Parathyroid adenoma (tissue), 2 donors: ENCODE measurements at regions not wholly inside any gene's neighbourhood (a gene's known extent, or its start where the extent isn't known, plus 50 kb on each side); places are given as distances from the start of the nearest gene placed in this dataset.
"Not testable (repeated sequence)": the region's sequence is repeated elsewhere in the genome, so short reads cannot be mapped to it uniquely, and the experiment has no call there.

Experiments used
- H2AFZ ChIP-seq: fragments of 300-600 bp; sonication (generic); one replicate; pipeline ENCODE4 v1.7.0; 2017; ENCODE audit warnings: antibody characterized with exemption, mild to moderate bottlenecking
- H3K27ac ChIP-seq: fragments of 300-600 bp; sonication (generic); one replicate; pipeline ENCODE4 v1.7.0; 2017
- H3K27me3 ChIP-seq: fragments of 300-600 bp; sonication (generic); one replicate; pipeline ENCODE4 v1.7.0; 2017; ENCODE audit warnings: low read length; ENCODE audit not compliant: control insufficient read depth, insufficient read depth
- H3K36me3 ChIP-seq: fragments of 300-600 bp; sonication (generic); one replicate; pipeline ENCODE4 v1.7.0; 2017; ENCODE audit warnings: low read length; ENCODE audit not compliant: control insufficient read depth, insufficient read depth
- H3K4me1 ChIP-seq: fragments of 300-600 bp; sonication (generic); one replicate; pipeline ENCODE4 v1.7.0; 2017; ENCODE audit warnings: control low read depth
- H3K4me2 ChIP-seq: fragments of 300-600 bp; sonication (generic); one replicate; pipeline ENCODE4 v1.7.0; 2017; ENCODE audit warnings: low read length
- H3K4me3 ChIP-seq: fragments of 300-600 bp; sonication (generic); one replicate; pipeline ENCODE4 v1.7.0; 2017; ENCODE audit warnings: low read depth, low read length
- H3K79me2 ChIP-seq: fragments of 300-600 bp; sonication (generic); one replicate; pipeline ENCODE4 v1.7.0; 2017; ENCODE audit warnings: control low read depth
- H3K9ac ChIP-seq: fragments of 300-600 bp; sonication (generic); one replicate; pipeline ENCODE4 v1.7.0; 2017; ENCODE audit warnings: mild to moderate bottlenecking
- H3K9me3 ChIP-seq: fragments of 300-600 bp; sonication (generic); one replicate; pipeline ENCODE4 v1.7.0; 2017; ENCODE audit warnings: low read length; ENCODE audit not compliant: control insufficient read depth
- donor health status: primary hyperparathyroidism.

DNA sequence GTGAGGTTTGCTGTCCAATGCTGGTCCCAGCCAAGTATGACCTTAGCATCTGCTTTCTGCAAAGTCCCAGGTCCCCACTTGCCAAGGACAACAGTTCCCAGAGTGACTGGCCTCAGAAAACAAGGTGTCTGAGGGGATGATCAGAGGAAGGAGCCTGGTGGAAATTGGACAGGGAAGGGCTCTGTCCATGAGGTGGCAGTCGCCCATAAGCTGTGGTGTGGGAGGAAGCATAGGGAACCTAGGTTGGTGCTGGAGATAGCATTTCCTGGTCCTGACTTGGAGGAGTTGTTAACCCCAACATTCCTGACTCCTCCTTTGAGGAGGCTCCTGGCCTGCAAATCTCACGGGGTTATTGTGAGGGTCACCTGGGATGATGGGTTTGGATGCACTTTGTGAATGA lies 77.8 kb downstream of the LIMS4 start:
- not testable (repeated sequence) for H3K4me2 ChIP-seq, H3K27ac ChIP-seq, H2AFZ ChIP-seq, H3K79me2 ChIP-seq, H3K4me3 ChIP-seq, H3K4me1 ChIP-seq, H3K9ac ChIP-seq, H3K9me3 ChIP-seq, H3K27me3 ChIP-seq, H3K36me3 ChIP-seq

DNA sequence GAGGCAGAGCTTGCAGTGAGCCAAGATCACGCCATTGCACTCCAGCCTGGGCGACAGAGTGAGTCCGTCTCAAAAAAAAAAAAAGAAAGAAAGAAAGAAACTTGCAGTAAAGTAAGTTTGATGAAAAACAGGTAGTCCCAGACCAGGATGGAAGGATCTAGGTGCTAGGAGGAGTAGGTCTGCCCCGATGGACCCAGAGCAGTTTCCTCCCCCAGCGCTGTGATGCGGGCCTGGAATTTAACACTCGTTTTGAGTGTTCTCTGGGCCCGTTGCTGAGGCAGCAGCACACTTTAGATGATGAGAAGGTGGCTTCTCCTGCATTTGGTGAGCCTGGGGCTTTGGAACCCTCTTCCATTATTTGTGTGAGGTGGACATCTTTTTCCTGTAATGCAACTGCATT lies 80.2 kb downstream of the LIMS4 start:
- H3K4me2 ChIP-seq, H3K9me3 ChIP-seq, H3K36me3 ChIP-seq, H2AFZ ChIP-seq, H3K79me2 ChIP-seq, H3K27me3 ChIP-seq, H3K4me3 ChIP-seq, H3K27ac ChIP-seq, H3K4me1 ChIP-seq, H3K9ac ChIP-seq: not testable (repeated sequence)

DNA sequence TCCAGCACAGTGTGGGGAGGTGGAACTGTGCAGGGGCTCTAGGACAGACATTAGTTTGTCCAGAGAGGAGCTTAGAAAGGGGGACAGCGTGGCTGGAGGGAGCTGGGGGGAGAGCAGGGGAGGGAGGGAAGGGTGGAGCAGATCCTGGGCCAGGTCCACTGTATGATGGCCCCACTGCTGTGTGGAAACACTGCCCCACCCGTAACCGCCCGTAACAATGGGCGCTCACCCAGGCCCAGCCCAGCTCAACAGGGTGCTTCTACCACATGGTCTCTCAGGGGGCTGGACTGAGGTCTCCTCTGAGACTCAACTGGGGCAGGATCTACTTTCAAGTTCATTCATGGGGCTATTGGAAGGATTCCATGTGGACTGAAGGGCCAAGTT lies 81.6 kb downstream of the LIMS4 start:
- not testable (repeated sequence) for H3K4me2 ChIP-seq, H3K4me1 ChIP-seq, H3K9ac ChIP-seq, H2AFZ ChIP-seq, H3K4me3 ChIP-seq, H3K27ac ChIP-seq, H3K9me3 ChIP-seq, H3K36me3 ChIP-seq, H3K79me2 ChIP-seq, H3K27me3 ChIP-seq

DNA sequence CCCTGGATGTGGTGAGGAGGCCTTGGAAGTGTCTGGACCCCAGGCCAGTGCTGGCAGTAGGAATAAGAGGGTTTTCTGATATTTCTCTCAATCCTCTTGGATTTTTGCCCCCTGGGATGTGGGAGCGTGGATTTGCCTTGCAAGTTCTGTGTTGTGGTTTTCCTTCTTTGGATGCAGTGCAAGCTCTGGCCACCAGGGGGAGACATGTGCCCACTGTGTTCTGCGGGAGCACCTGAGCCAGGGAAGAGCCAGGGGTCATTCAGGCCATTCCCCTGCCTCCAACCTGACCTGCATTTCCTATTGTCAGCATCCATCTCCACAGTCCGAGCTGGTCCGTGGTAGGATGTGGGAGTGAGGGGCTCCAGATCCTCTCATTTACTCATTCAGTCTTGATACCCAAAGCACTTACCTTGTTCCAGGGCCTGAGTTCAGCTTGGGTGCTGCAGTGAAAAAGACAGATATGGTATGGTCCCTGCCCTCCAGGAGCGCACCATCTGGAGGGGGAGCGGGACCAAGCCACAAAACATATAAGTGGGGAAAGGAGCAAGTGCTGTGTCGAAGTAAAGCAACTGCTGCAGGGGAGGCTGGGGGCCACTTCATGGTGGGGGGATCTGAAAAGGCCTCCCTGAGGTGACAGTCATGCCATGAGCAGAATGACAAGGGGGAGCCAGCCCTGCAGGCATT lies 82.1 kb downstream of the LIMS4 start:
- not testable (repeated sequence) for H3K27ac ChIP-seq, H3K36me3 ChIP-seq, H2AFZ ChIP-seq, H3K4me1 ChIP-seq, H3K9me3 ChIP-seq, H3K27me3 ChIP-seq, H3K4me2 ChIP-seq, H3K9ac ChIP-seq, H3K4me3 ChIP-seq, H3K79me2 ChIP-seq

DNA sequence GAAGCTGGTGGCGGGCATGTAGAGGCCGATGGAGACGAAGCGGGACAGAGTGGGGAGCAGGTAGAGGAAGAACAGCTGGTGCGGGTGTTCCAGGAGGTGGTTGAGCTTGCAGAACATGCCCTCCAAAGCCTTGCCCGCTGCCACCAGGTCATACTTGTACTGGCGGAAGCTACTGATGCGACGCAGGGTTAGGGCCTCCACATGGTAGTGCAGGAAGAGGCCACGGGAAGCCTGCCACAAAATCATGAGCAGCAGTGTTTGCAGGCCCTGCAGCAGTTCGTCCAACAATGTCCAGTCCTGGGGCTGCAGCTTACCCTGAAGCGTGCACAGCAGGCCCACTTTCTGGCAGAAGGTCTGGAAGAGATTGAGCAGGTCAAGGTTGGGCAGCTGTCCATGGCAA lies 85.6 kb downstream of the LIMS4 start:
- not testable (repeated sequence) for H2AFZ ChIP-seq, H3K4me1 ChIP-seq, H3K27ac ChIP-seq, H3K79me2 ChIP-seq, H3K4me2 ChIP-seq, H3K9ac ChIP-seq, H3K4me3 ChIP-seq, H3K36me3 ChIP-seq, H3K9me3 ChIP-seq, H3K27me3 ChIP-seq

DNA sequence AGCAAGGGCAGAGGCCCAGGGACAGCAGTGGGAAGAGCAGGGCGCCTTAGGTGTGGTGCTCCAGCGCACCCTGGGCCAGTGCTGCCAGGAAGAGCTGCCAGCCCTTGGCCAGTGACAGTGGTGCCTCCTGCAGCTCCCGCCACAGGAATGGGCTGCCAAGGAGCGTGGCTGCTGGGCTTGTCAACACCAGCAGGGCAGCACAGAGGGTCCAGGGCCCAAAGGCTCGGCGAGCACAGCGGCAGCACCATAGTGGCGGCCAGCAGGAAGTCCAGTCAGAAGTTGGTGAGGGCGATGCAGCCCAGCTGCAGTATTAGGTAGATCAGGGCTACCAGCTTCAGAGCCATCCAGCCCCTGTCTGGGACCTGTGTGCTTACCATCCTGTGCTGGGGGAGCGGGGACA lies 86.1 kb downstream of the LIMS4 start:
- H3K36me3 ChIP-seq, H3K4me2 ChIP-seq, H3K27ac ChIP-seq, H3K9ac ChIP-seq, H3K27me3 ChIP-seq, H3K4me3 ChIP-seq, H3K9me3 ChIP-seq, H2AFZ ChIP-seq, H3K4me1 ChIP-seq, H3K79me2 ChIP-seq: not testable (repeated sequence)

DNA sequence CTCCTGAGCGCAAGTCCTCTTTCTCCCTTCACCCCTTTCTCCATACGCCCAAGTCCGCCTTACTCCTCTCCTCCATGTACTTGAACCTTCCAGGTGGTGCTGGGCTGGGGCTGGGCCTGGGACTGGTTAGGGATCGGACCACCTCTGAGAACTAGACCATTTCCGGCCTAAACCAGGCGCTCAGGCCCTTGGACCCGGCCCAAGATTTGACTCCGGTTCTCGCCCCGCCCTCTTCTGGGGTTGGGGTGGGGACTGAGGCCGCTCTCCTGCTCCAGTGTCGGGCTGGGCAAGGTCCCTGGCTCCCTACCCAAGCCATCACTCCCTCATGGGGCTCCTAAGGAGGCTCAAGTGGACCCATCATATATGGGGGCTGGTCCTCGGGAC lies 87.9 kb downstream of the LIMS4 start:
- H3K4me2 ChIP-seq, H3K27me3 ChIP-seq, H2AFZ ChIP-seq, H3K9ac ChIP-seq, H3K27ac ChIP-seq, H3K4me1 ChIP-seq, H3K9me3 ChIP-seq, H3K4me3 ChIP-seq, H3K36me3 ChIP-seq, H3K79me2 ChIP-seq: not testable (repeated sequence)

DNA sequence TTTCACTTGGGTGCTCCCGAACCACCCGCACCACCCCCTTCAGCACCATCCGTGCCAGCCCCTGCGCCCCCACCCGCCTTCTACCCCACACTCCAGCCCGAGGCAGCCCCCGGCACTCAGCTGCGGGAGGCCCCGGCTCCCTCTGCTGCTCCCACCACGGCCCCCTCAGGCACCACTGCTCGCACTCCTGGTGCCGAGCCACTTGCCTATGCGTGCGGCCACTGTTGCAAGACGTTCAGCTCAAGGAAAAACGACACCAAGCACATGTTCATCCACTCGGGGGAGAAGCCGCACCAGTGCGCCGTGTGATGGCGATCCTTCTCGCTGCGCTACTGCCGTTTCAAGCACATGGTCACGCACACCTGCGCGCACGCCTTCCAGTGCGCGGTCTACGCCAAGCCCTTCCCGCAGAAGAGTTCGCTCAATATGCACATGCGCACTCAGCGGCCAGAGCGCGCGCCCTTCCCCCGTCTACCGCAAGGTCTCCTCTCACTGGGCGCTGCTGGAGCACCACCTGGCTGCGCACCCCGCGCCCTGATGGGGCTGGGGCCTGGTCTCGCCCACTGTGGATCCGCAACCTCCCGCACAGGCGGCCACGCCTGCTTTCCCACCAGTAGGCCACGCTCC lies 88.4 kb downstream of the LIMS4 start:
- H3K27me3 ChIP-seq, H3K4me3 ChIP-seq, H3K79me2 ChIP-seq, H2AFZ ChIP-seq, H3K4me1 ChIP-seq, H3K27ac ChIP-seq, H3K9me3 ChIP-seq, H3K9ac ChIP-seq, H3K36me3 ChIP-seq, H3K4me2 ChIP-seq: not testable (repeated sequence)

DNA sequence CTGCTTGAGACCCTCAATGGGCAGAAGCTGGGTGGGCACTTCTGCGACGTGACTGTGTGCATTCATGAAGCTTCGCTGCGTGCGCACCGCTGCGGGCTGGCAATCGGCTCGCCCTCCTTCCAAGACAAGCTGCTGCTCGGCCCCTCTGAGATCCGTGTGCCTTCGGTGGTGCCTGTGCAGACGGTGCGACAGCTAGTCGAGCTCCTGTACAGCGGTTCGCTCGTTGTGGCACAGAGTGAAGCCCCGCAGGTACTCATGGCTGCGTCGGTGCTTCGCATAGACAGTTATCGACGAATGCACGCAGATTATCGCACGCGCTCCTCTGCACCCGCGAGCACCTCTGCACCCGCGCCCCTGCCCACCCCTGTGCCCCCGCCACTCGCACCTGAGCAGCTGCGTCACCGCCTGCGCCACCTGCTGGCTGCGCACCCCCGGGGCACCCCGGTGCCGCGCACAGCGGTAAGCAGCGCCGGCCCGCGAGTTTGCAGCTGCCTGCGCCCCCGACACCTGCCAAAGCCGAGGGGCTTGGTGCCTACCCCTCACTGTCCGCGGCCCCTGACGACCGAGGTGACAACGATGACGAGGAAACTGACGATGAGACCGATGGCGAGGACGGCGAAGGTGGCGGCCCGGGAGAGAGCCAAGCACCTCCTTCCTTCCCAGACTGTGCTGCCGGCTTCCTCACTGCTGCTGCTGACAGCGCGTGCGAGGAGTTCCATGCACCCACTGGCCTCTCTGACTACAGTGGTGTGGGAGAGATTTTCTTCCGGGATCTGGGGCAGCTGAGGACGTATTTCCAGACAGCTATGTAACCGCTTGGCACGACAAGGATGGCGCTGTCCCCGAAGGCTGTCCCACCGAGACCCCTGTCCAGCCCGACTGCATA lies 89.2 kb downstream of the LIMS4 start:
- not testable (repeated sequence) for H3K9ac ChIP-seq, H2AFZ ChIP-seq, H3K27me3 ChIP-seq, H3K4me2 ChIP-seq, H3K79me2 ChIP-seq, H3K4me3 ChIP-seq, H3K27ac ChIP-seq, H3K9me3 ChIP-seq, H3K36me3 ChIP-seq, H3K4me1 ChIP-seq

DNA sequence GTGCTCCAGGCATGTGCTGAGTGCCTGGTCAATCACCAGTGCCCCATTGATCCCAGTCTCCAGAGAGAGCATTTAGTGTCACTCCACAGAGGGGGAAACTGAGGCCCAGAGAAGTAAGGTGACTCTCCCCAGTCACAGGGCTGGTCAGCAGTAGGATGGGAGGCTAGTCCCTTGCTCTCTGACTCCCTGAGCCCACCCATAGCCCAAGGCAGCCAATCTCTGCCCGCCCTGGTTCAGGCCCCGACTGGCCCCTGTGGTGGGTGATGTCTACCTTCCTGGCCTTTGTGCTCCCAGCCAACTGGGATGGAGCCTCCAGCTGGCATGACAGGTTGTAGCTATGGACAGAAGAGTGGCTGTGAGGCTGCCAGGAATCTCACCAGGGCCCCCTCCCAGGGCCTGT lies 99.1 kb downstream of the LIMS4 start:
- H3K9ac ChIP-seq, H3K27me3 ChIP-seq, H2AFZ ChIP-seq, H3K36me3 ChIP-seq, H3K4me2 ChIP-seq, H3K27ac ChIP-seq, H3K9me3 ChIP-seq, H3K4me1 ChIP-seq, H3K79me2 ChIP-seq, H3K4me3 ChIP-seq: not testable (repeated sequence)

DNA sequence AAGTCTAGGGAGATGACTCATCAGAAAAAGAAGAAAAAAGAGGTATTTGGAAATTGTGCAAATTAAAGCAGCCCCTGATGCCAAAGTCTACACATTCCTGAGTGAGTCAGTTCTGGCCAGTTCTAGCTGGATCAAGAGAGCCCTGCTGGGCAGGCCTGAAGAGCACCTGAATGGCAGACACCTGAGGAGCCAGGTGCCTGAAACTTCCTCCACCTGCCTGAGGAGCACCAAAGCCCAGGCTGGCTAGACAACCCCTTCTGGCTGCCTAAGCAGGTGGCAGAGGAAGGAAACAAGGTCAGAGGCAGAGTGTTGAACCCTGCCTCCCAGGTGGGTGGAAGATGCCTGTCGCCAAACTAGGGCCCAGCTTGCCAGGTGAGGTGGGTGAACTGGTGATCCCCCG lies 101.0 kb downstream of the LIMS4 start:
- not testable (repeated sequence) for H3K36me3 ChIP-seq, H3K9me3 ChIP-seq, H3K27me3 ChIP-seq, H3K9ac ChIP-seq, H3K4me3 ChIP-seq, H3K4me1 ChIP-seq, H3K79me2 ChIP-seq, H3K4me2 ChIP-seq
- Histone ChIP-seq H2AFZ (peak overlapping the region; percentile 22), H3K27ac (peak overlapping the region; percentile 63)
